ENCODE measurements at regions not wholly inside any gene's neighbourhood (a gene's known extent, or its start where the extent isn't known, plus 50 kb on each side); places are given as distances from the start of the nearest gene placed in this dataset.

GRCh38 chr1:229760478-229760996 is 134.5 kb downstream of the URB2 start:
- no peak for DNase-seq (ENCODE audit: low read depth)

- no peak for DNase-seq (ENCODE audit: low read depth)
Measured at GRCh38 chr1:229762891-229763290, 136.8 kb downstream of the URB2 start.

GRCh38 chr1:229768232-229768631 is 142.2 kb downstream of the URB2 start:
- DNase-seq (ENCODE audit: low read depth): no peak

- no peak for DNase-seq (ENCODE audit: low read depth)
Measured at GRCh38 chr1:229769006-229769405, 143.0 kb downstream of the URB2 start.

GRCh38 chr1:229769809-229770208 is 143.8 kb downstream of the URB2 start:
- DNase-seq (ENCODE audit: low read depth): no peak

- DNase-seq (ENCODE audit: low read depth): no peak
Measured at GRCh38 chr1:229778794-229779193, 152.7 kb downstream of the URB2 start.

- no peak for DNase-seq (ENCODE audit: low read depth)
Measured at GRCh38 chr1:229781453-229781852, 155.4 kb downstream of the URB2 start.

- no peak for DNase-seq (ENCODE audit: low read depth)
Measured at GRCh38 chr1:229782469-229782868, 156.4 kb downstream of the URB2 start.

- DNase-seq (ENCODE audit: low read depth): no peak
Measured at GRCh38 chr1:229784834-229785233, 158.8 kb downstream of the URB2 start.

- peak; percentile 71 for DNase-seq (ENCODE audit: low read depth)
Measured at GRCh38 chr1:229786974-229787610, 161.0 kb downstream of the URB2 start.

GRCh38 chr1:229788004-229788403 is 162.0 kb downstream of the URB2 start:
- no peak for DNase-seq (ENCODE audit: low read depth)

- DNase-seq (ENCODE audit: low read depth): peak; percentile 5
Measured at GRCh38 chr1:229792012-229792975, 166.2 kb downstream of the URB2 start.

GRCh38 chr1:229793488-229793887 is 167.4 kb downstream of the URB2 start:
- DNase-seq (ENCODE audit: low read depth): no peak

- no peak for DNase-seq (ENCODE audit: low read depth)
Measured at GRCh38 chr1:229798558-229798957, 172.5 kb downstream of the URB2 start.

- no peak for DNase-seq (ENCODE audit: low read depth)
Measured at GRCh38 chr1:229803626-229804217, 177.7 kb downstream of the URB2 start.

GRCh38 chr1:229808272-229808671 is 182.2 kb downstream of the URB2 start:
- DNase-seq (ENCODE audit: low read depth): no peak

GRCh38 chr1:229810140-229810539 is 184.1 kb downstream of the URB2 start:
- no peak for DNase-seq (ENCODE audit: low read depth)

- no peak for DNase-seq (ENCODE audit: low read depth)
Measured at GRCh38 chr1:229810961-229811360, 184.9 kb downstream of the URB2 start.

GRCh38 chr1:229812148-229812547 is 186.1 kb downstream of the URB2 start:
- DNase-seq (ENCODE audit: low read depth): no peak

- DNase-seq (ENCODE audit: low read depth): no peak
Measured at GRCh38 chr1:229812693-229813092, 186.6 kb downstream of the URB2 start.

GRCh38 chr1:229815076-229815475 is 189.0 kb downstream of the URB2 start:
- DNase-seq (ENCODE audit: low read depth): no peak

GRCh38 chr1:229815961-229816360 is 189.9 kb downstream of the URB2 start:
- no peak for DNase-seq (ENCODE audit: low read depth)

- DNase-seq (ENCODE audit: low read depth): no peak
Measured at GRCh38 chr1:229817936-229818335, 191.9 kb downstream of the URB2 start.

Measured in amniotic epithelial cell (primary cell).